GM18951 (cell line): ENCODE measurements at regions not wholly inside any gene's neighbourhood (a gene's known extent, or its start where the extent isn't known, plus 50 kb on each side); places are given as distances from the start of the nearest gene placed in this dataset.

ENCODE experiments used
- POLR2A ChIP-seq: IDR thresholded peaks from 4 replicates; pipeline ENCODE4 v1.6.1; 2011; ENCODE audit warnings: mild to moderate bottlenecking; ENCODE audit not compliant: insufficient read length, insufficient read depth; ENCODE audit errors: extremely low read depth
- in situ Hi-C: fragments of 300-500 bp; cut with MboI; formaldehyde crosslinking; loops from one replicate; pipeline ENCODE4 v1.12.0; 2022; ENCODE audit warnings: low sequenced_read_pairs, mixed read lengths, inconsistent platforms; ENCODE audit not compliant: unreplicated experiment

GRCh38 chrX:20825984-20826383 lies 548.2 kb upstream of the CNKSR2 start:
- in situ Hi-C loops = no loop called here
- TF ChIP-seq POLR2A = no peak

- in situ Hi-C loops = no loop called here
- no peak for TF ChIP-seq POLR2A
Observed at GRCh38 chrX:20803971-20804370, 537.3 kb upstream of the RPS6KA3 start.

DNA sequence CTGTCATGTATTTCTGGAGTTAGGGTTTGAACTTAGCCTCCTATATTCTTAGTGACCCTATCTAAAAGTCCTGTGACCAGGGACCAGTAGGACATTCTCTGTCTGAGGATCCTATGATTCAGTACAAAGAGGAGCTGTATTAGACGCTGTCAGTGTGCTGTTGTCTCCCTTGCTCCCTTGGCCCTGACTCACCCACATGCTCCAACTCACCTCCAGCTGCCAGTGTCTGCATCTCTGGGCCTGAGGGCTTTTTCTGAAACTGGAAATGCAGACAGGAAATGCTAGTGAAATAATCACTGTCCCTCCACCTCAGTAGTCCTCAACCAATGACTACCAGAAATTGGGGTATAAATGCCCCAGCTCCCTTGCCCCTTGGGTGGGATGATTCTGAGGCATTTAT lies 535.3 kb upstream of the RPS6KA3 start:
- TF ChIP-seq POLR2A = no peak
- in situ Hi-C loops = no loop called here

DNA sequence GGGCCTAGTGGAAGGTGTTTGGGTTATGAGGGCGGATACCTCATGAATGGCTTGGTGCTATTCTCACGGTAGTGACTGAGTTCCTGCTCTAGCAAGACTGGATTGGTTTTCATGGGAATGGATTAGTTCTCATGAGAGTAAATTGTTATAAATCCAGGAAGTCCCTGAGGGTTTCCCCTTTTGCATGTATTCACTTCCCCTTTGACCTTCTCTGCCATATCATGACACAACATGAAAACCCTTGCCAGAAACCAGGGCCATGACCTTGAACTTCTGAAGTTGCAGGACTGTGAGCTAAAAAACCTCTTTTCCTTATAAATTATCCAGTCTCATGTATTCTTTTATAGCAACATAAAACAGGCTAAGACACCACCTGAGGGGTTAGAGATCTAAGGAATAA lies 529.7 kb upstream of the RPS6KA3 start:
- no peak for TF ChIP-seq POLR2A
- in situ Hi-C loops = no loop called here

GRCh38 chrX:20789103-20789502 lies 522.4 kb upstream of the RPS6KA3 start:
- in situ Hi-C loops = no loop called here
- TF ChIP-seq POLR2A = no peak

- in situ Hi-C loops = no loop called here
- no peak for TF ChIP-seq POLR2A
Observed at GRCh38 chrX:20767346-20767745, 500.6 kb upstream of the RPS6KA3 start.

- in situ Hi-C loops = no loop called here
- no peak for TF ChIP-seq POLR2A
Observed at GRCh38 chrX:20756585-20756984, 489.9 kb upstream of the RPS6KA3 start.

DNA sequence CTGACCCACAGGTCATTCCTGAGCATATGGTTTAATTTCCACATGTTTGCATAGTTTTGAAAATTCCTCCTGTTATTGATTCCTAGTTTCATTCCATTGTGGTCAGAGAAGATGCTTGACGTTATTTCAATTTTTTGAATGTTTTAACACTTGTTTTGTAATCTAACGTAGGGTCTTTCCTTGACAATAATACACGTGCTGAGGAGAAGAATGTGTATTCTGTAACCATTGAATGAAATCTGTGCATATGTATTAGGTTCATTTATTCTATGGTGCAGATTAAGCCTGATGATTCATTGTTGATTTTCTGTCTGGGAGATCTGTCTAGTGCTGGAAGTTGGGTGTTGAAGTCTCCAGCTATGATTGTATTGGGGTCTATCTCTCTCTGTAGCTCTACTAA lies 486.4 kb upstream of the RPS6KA3 start:
- TF ChIP-seq POLR2A = no peak
- in situ Hi-C loops = no loop called here

- in situ Hi-C loops = no loop called here
- no peak for TF ChIP-seq POLR2A
Observed at GRCh38 chrX:20746690-20747089, 480.0 kb upstream of the RPS6KA3 start.

GRCh38 chrX:20743046-20743445 lies 476.3 kb upstream of the RPS6KA3 start:
- in situ Hi-C loops = no loop called here
- TF ChIP-seq POLR2A = no peak

DNA sequence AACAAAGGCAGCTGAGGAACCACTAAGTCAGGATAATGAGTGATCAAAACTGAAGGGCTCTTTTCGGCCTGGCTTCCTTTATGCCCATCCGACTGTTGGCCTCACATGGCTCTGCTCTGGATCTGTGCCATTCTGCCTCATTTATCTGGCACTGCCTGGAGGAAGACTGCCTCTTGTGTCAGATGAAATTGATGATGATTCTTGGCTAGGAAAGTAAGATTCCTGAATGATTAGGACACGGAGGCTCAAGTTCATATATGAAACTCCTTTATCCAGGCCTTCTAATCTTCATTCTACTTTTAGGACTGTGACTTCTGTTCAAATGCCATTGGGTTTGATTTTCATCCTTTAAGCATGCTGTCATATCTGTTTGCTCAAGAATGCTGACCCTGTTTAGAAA lies 475.4 kb upstream of the RPS6KA3 start:
- in situ Hi-C loops = no loop called here
- TF ChIP-seq POLR2A = no peak

- in situ Hi-C loops = no loop called here
Observed at GRCh38 chrX:20740443-20740842, 473.7 kb upstream of the RPS6KA3 start.

DNA sequence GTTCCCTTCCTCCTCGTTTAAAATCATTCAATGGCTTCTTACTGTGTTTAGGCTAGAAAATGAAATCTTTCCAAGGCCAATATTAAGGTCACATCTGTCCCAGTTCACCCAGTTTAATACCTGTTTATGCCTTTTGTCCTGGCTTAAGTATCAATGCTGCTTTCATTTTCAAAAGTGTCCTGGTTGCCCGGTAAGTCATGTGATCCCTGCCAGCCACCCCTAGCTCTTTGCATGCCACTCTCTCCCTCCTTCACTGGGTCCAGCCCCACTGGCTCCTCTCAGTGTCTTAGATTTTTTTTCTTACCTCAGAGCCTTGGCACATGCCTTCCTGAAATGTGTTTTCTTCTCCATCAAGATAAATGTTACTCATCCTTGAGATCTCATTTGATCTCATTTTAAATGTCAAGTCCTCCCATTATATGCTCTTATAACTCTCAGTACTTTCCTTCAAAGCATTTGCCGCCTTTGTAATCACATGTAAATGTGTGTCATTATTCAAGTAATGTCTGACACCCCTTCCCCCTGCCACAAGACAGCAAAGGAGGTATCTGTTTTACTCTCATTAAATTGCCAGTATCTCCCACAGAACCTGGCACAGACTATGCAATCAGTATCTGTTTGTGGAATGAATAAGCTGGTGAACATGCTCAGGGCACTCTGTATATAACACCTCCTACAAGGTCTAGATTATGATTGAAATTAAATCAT lies 472.5 kb upstream of the RPS6KA3 start:
- in situ Hi-C loops = no loop called here
- TF ChIP-seq POLR2A = no peak

More at GRCh38 chrX:20740443-20740842, 473.7 kb upstream of the RPS6KA3 start:
- TF ChIP-seq POLR2A = no peak

DNA sequence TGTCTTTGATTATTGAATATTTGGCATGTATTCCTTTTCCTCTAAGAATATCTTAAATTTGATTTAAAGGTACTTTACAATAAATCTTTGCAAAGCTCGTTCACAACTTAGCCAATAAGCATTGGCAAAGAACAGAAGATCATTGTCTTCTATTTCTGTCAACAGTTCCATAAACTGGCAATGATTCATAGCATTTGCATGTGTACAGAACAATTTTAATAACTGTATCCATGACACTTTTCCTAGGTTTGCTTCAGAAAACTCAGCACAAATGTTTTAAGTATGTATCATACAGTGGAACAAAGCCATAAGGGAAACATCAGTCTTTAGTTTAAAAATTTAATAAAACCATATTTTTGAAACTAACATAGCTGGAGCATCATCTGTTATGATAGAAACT lies 462.7 kb upstream of the RPS6KA3 start:
- in situ Hi-C loops = no loop called here
- TF ChIP-seq POLR2A = no peak

GRCh38 chrX:20727447-20727846 lies 460.7 kb upstream of the RPS6KA3 start:
- no peak for TF ChIP-seq POLR2A
- in situ Hi-C loops = no loop called here

GRCh38 chrX:20720954-20721626 lies 454.4 kb upstream of the RPS6KA3 start:
- in situ Hi-C loops = no loop called here
- no peak for TF ChIP-seq POLR2A
